Activated CD4-positive, alpha-beta T cell treated with anti-CD3 and anti-CD28 coated beads, Interleukin-2, amount 10 ng/mL, durations not matched to agents 24 days and 14 days (primary cell): ENCODE measurements at regions not wholly inside any gene's neighbourhood (a gene's known extent, or its start where the extent isn't known, plus 50 kb on each side); places are given as distances from the start of the nearest gene placed in this dataset.

Experiments
- DNase-seq: peaks from one replicate; pipeline ENCODE4 v3.0.0; 2022
- H3K27ac Mint-ChIP-seq: one replicate; pipeline ENCODE4 v1.8.0; 2022; ENCODE audit warnings: mild to moderate bottlenecking, mixed read lengths
- H3K27me3 Mint-ChIP-seq: one replicate; pipeline ENCODE4 v1.8.0; 2022; ENCODE audit warnings: mixed read lengths
- H3K36me3 Mint-ChIP-seq: one replicate; pipeline ENCODE4 v1.8.0; 2022; ENCODE audit warnings: low read depth, mild to moderate bottlenecking, mixed read lengths
- H3K4me1 Mint-ChIP-seq: one replicate; pipeline ENCODE4 v1.8.0; 2021; ENCODE audit warnings: mixed read lengths
- H3K4me3 Mint-ChIP-seq: one replicate; pipeline ENCODE4 v1.8.0; 2022; ENCODE audit warnings: mild to moderate bottlenecking, moderate library complexity, mixed read lengths
- H3K9me3 Mint-ChIP-seq: one replicate; pipeline ENCODE4 v1.8.0; 2021; ENCODE audit warnings: mixed read lengths
- intact Hi-C: fragments of 100-400 bp; cut with micrococcal nuclease; formaldehyde crosslinking; loops from one replicate; pipeline ENCODE4 v1.15.1; 2023

- intact Hi-C loops: no loop called here
- Mint-ChIP-seq H3K9me3 (no peaks in the 10 kb centered on the region), H3K27me3 (no peaks in the 10 kb centered on the region), H3K4me3 (no peak overlapping the region), H3K36me3 (no peaks in the 10 kb centered on the region), H3K4me1 (no peaks in the 10 kb centered on the region), H3K27ac (no peak overlapping the region)
- DNase-seq: no peak
These were observed 199.2 kb downstream of the AHR start for GRCh38 chr7:17497549-17498167.

GRCh38 chr7:17498230-17498629 lies 199.8 kb downstream of the AHR start:
- no peaks in the 10 kb centered on the region for H3K9me3 Mint-ChIP-seq
- H3K36me3 Mint-ChIP-seq: no peaks in the 10 kb centered on the region
- no peaks in the 10 kb centered on the region for H3K4me1 Mint-ChIP-seq
- intact Hi-C loops: no loop called here
- no peak for DNase-seq
- H3K27ac Mint-ChIP-seq: no peak overlapping the region
- no peak overlapping the region for H3K4me3 Mint-ChIP-seq
- H3K27me3 Mint-ChIP-seq: no peaks in the 10 kb centered on the region

- no peak overlapping the region for H3K4me3 Mint-ChIP-seq
- no peaks in the 10 kb centered on the region for H3K36me3 Mint-ChIP-seq
- no peak for DNase-seq
- no peaks in the 10 kb centered on the region for H3K4me1 Mint-ChIP-seq
- intact Hi-C loops: no loop called here
- no peak overlapping the region for H3K27ac Mint-ChIP-seq
- no peaks in the 10 kb centered on the region for H3K27me3 Mint-ChIP-seq
- no peaks in the 10 kb centered on the region for H3K9me3 Mint-ChIP-seq
These were observed 202.3 kb downstream of the AHR start for GRCh38 chr7:17500736-17501135.

GRCh38 chr7:17501441-17502212 lies 203.2 kb downstream of the AHR start:
- Mint-ChIP-seq H3K4me1 (no peaks in the 10 kb centered on the region), H3K36me3 (no peaks in the 10 kb centered on the region), H3K4me3 (no peak overlapping the region), H3K9me3 (no peaks in the 10 kb centered on the region), H3K27ac (no peak overlapping the region), H3K27me3 (no peaks in the 10 kb centered on the region)
- intact Hi-C loops: no loop called here
- DNase-seq: no peak

- DNase-seq: no peak
- Mint-ChIP-seq H3K9me3 (no peaks in the 10 kb centered on the region), H3K27me3 (no peaks in the 10 kb centered on the region), H3K36me3 (no peaks in the 10 kb centered on the region), H3K27ac (no peak overlapping the region), H3K4me1 (no peaks in the 10 kb centered on the region), H3K4me3 (no peak overlapping the region)
- intact Hi-C loops: no loop called here
These were observed 204.0 kb downstream of the AHR start for GRCh38 chr7:17502213-17503060.

GRCh38 chr7:17506095-17506494 lies 207.6 kb downstream of the AHR start:
- H3K36me3 Mint-ChIP-seq: no peaks in the 10 kb centered on the region
- H3K9me3 Mint-ChIP-seq: no peaks in the 10 kb centered on the region
- no peaks in the 10 kb centered on the region for H3K4me1 Mint-ChIP-seq
- H3K4me3 Mint-ChIP-seq: no peak overlapping the region
- DNase-seq: no peak
- no peaks in the 10 kb centered on the region for H3K27me3 Mint-ChIP-seq
- no peak overlapping the region for H3K27ac Mint-ChIP-seq
- intact Hi-C loops: no loop called here

GRCh38 chr7:17506596-17506995 lies 208.1 kb downstream of the AHR start:
- H3K4me3 Mint-ChIP-seq: no peak overlapping the region
- no peaks in the 10 kb centered on the region for H3K9me3 Mint-ChIP-seq
- no peaks in the 10 kb centered on the region for H3K27me3 Mint-ChIP-seq
- H3K36me3 Mint-ChIP-seq: no peaks in the 10 kb centered on the region
- intact Hi-C loops: no loop called here
- H3K4me1 Mint-ChIP-seq: no peaks in the 10 kb centered on the region
- DNase-seq: no peak
- no peak overlapping the region for H3K27ac Mint-ChIP-seq

GRCh38 chr7:17507717-17508116 lies 209.3 kb downstream of the AHR start:
- Mint-ChIP-seq H3K27me3 (no peaks in the 10 kb centered on the region), H3K4me3 (no peak overlapping the region), H3K36me3 (no peaks in the 10 kb centered on the region), H3K27ac (no peak overlapping the region), H3K9me3 (no peaks in the 10 kb centered on the region), H3K4me1 (no peaks in the 10 kb centered on the region)
- no peak for DNase-seq
- intact Hi-C loops: no loop called here

GRCh38 chr7:17512181-17512675 lies 213.8 kb downstream of the AHR start:
- DNase-seq: no peak
- intact Hi-C loops: no loop called here
- no peak overlapping the region for H3K27ac Mint-ChIP-seq
- H3K4me1 Mint-ChIP-seq: no peaks in the 10 kb centered on the region
- H3K36me3 Mint-ChIP-seq: no peaks in the 10 kb centered on the region
- H3K27me3 Mint-ChIP-seq: no peaks in the 10 kb centered on the region
- no peaks in the 10 kb centered on the region for H3K9me3 Mint-ChIP-seq
- H3K4me3 Mint-ChIP-seq: no peak overlapping the region

- intact Hi-C loops: no loop called here
- H3K27ac Mint-ChIP-seq: no peak overlapping the region
- H3K4me3 Mint-ChIP-seq: no peak overlapping the region
- no peak for DNase-seq
- peaks cover 4% of the 10 kb centered on the region for H3K9me3 Mint-ChIP-seq
- H3K36me3 Mint-ChIP-seq: no peaks in the 10 kb centered on the region
- H3K4me1 Mint-ChIP-seq: no peaks in the 10 kb centered on the region
- H3K27me3 Mint-ChIP-seq: no peaks in the 10 kb centered on the region
These were observed 218.3 kb downstream of the AHR start for GRCh38 chr7:17516771-17517170.

GRCh38 chr7:17520941-17521340 lies 222.5 kb downstream of the AHR start:
- Mint-ChIP-seq H3K27ac (no peak overlapping the region), H3K27me3 (no peaks in the 10 kb centered on the region), H3K4me3 (no peak overlapping the region), H3K4me1 (peaks cover 4% of the 10 kb centered on the region), H3K36me3 (no peaks in the 10 kb centered on the region), H3K9me3 (peaks cover 4% of the 10 kb centered on the region)
- no peak for DNase-seq
- intact Hi-C loops: no loop called here

GRCh38 chr7:17521437-17521836 lies 223.0 kb downstream of the AHR start:
- H3K27me3 Mint-ChIP-seq: peaks cover 2% of the 10 kb centered on the region

GRCh38 chr7:17523813-17524739 lies 225.6 kb downstream of the AHR start:
- H3K9me3 Mint-ChIP-seq: peaks cover 4% of the 10 kb centered on the region
- intact Hi-C loops: no loop called here

More at GRCh38 chr7:17521437-17521836, 223.0 kb downstream of the AHR start:
- H3K27ac Mint-ChIP-seq: no peak overlapping the region
- H3K4me1 Mint-ChIP-seq: peaks cover 6% of the 10 kb centered on the region
- intact Hi-C loops: no loop called here
- no peaks in the 10 kb centered on the region for H3K36me3 Mint-ChIP-seq
- H3K4me3 Mint-ChIP-seq: no peak overlapping the region
- no peak for DNase-seq
- H3K9me3 Mint-ChIP-seq: peaks cover 4% of the 10 kb centered on the region

More at GRCh38 chr7:17523813-17524739, 225.6 kb downstream of the AHR start:
- DNase-seq: no peak
- Mint-ChIP-seq H3K27me3 (peaks cover 3% of the 10 kb centered on the region), H3K4me1 (peaks cover 6% of the 10 kb centered on the region), H3K27ac (no peak overlapping the region), H3K4me3 (no peak overlapping the region), H3K36me3 (no peaks in the 10 kb centered on the region)
